Suprapubic skin (tissue), 3 donors: ENCODE measurements at regions not wholly inside any gene's neighbourhood (a gene's known extent, or its start where the extent isn't known, plus 50 kb on each side); places are given as distances from the start of the nearest gene placed in this dataset.

ENCODE experiments used
- CTCF ChIP-seq, 2 donors: fragments of 200-600 bp in 1 of 2; fragments of 450-650 bp in 1 of 2; sonication (generic) in 1 of 2; IDR thresholded peaks; one replicate each; pipeline ENCODE4 v1.5.1; 2016 to 2019; ENCODE audit warnings: antibody characterized with exemption in 2 of 2, mild to moderate bottlenecking in 1 of 2, moderate library complexity in 1 of 2
- POLR2AphosphoS5 ChIP-seq, 3 donors: sonication (generic); formaldehyde crosslinking; IDR thresholded peaks; one replicate each; pipeline ENCODE4 v1.6.1; 2017; ENCODE audit warnings: antibody characterized with exemption in 3 of 3

GRCh38 chr9:592733-593132 is 248.8 kb upstream of the DMRT1 start:
- TF ChIP-seq POLR2AphosphoS5 (IDR thresholded peaks at IDR 0.05) (no peak), CTCF (IDR thresholded peaks at IDR 0.05) (no peak)
